OCI-LY3 (cell line): ENCODE measurements at regions not wholly inside any gene's neighbourhood (a gene's known extent, or its start where the extent isn't known, plus 50 kb on each side); places are given as distances from the start of the nearest gene placed in this dataset.

Source experiments
- H2AFZ ChIP-seq: fragments of 200-600, 300-600 bp; shearing (Covaris generic); 2 replicates; pipeline ENCODE4 v1.6.0; 2014; ENCODE audit warnings: antibody characterized with exemption, low read depth, low read length
- H3K27ac ChIP-seq: fragments of 200-600, 300-600 bp; sonication (generic); 2 replicates; pipeline ENCODE4 v1.5.1; 2014; ENCODE audit warnings: mild to moderate bottlenecking, low read length, moderate library complexity, mixed read lengths
- H3K27me3 ChIP-seq: fragments of 200-600, 300-600 bp; sonication (generic); 2 replicates; pipeline ENCODE4 v1.6.1; 2014; ENCODE audit warnings: low read depth, low read length, mixed read lengths
- H3K36me3 ChIP-seq: fragments of 200-600, 300-600 bp; sonication (generic); replicated peaks from 2 replicates; pipeline ENCODE3; 2014; ENCODE audit warnings: low read depth, low read length, mixed read lengths
- H3K4me1 ChIP-seq: fragments of 300-600, 200-600 bp; sonication (generic); 2 replicates; pipeline ENCODE4 v1.6.1; 2014; ENCODE audit warnings: low read length, mixed read lengths
- H3K4me2 ChIP-seq: fragments of 200-600, 300-600 bp; sonication (generic); 2 replicates; pipeline ENCODE4 v1.6.1; 2014; ENCODE audit warnings: low read length, mixed read lengths
- H3K4me3 ChIP-seq: fragments of 300-600, 200-600 bp; sonication (generic); 2 replicates; pipeline ENCODE4 v1.5.1; 2014; ENCODE audit warnings: antibody characterized with exemption, mild to moderate bottlenecking, low read length, moderate library complexity
- H3K79me2 ChIP-seq: fragments of 300-600, 200-600 bp; shearing (Covaris generic); 2 replicates; pipeline ENCODE4 v1.6.1; 2014; ENCODE audit warnings: mild to moderate bottlenecking, low read length, mixed read lengths
- H3K9ac ChIP-seq: fragments of 300-600, 200-600 bp; shearing (Covaris generic); 2 replicates; pipeline ENCODE4 v1.6.0; 2014; ENCODE audit warnings: mild to moderate bottlenecking, low read length, moderate library complexity
- H3K9me3 ChIP-seq: fragments of 200-600, 300-600 bp; shearing (Covaris generic); 2 replicates; pipeline ENCODE4 v1.6.1; 2014; ENCODE audit warnings: low read length, mixed read lengths; ENCODE audit not compliant: insufficient read depth
- H4K20me1 ChIP-seq: fragments of 200-600, 300-600 bp; sonication (generic); 2 replicates; pipeline ENCODE4 v1.6.1; 2016; ENCODE audit warnings: low read length, mixed read lengths; ENCODE audit not compliant: insufficient read depth
- CTCF ChIP-seq: fragments of 200-600, 300-600 bp; sonication (generic); IDR thresholded peaks from 2 replicates; pipeline ENCODE4 v1.5.1; 2014; ENCODE audit warnings: antibody characterized with exemption, low read length, low read depth
- EZH2phosphoT487 ChIP-seq: fragments of 200-600 bp; shearing (Covaris generic); IDR thresholded peaks from 2 replicates; pipeline ENCODE4 v1.6.1; 2018; ENCODE audit warnings: antibody characterized with exemption, mixed run types, low read depth

- no peaks in the 10 kb centered on the region for H3K4me1 ChIP-seq
- no peak for TF ChIP-seq EZH2phosphoT487
- TF ChIP-seq CTCF, result no peak
- H3K4me2 ChIP-seq, result no peak overlapping the region
- no peaks in the 10 kb centered on the region for H3K79me2 ChIP-seq
- no peak overlapping the region for H3K9ac ChIP-seq
- H2AFZ ChIP-seq, result no peak overlapping the region
- no peaks in the 10 kb centered on the region for H3K9me3 ChIP-seq
- H3K27ac ChIP-seq, result no peak overlapping the region
- 0 out of 2 replicates have a peak, but pooled peaks cover 10% of the 10 kb centered on the region for H3K27me3 ChIP-seq
- no peaks in the 10 kb centered on the region for H3K36me3 ChIP-seq
- no peak overlapping the region for H3K4me3 ChIP-seq
- H4K20me1 ChIP-seq, result no peaks in the 10 kb centered on the region
Measured at GRCh38 chr15:93143186-93143585, 54.2 kb upstream of the RGMA start.

- Histone ChIP-seq H3K27ac (no peak overlapping the region), H3K4me1 (no peaks in the 10 kb centered on the region), H3K36me3 (no peaks in the 10 kb centered on the region), H3K79me2 (no peaks in the 10 kb centered on the region), H3K27me3 (0 out of 2 replicates have a peak, but pooled peaks cover 10% of the 10 kb centered on the region), H3K4me3 (no peak overlapping the region), H3K4me2 (no peak overlapping the region), H2AFZ (no peak overlapping the region), H3K9ac (no peak overlapping the region), H4K20me1 (no peaks in the 10 kb centered on the region), H3K9me3 (no peaks in the 10 kb centered on the region)
- TF ChIP-seq EZH2phosphoT487 (no peak), CTCF (no peak)
Measured at GRCh38 chr15:93141371-93141794, 52.4 kb upstream of the RGMA start.

GRCh38 chr15:93139436-93139835 is 50.4 kb upstream of the RGMA start:
- H2AFZ ChIP-seq, result no peak overlapping the region
- H3K9me3 ChIP-seq, result no peaks in the 10 kb centered on the region
- no peak overlapping the region for H3K27ac ChIP-seq
- H3K27me3 ChIP-seq, result 0 out of 2 replicates have a peak, but pooled peaks cover 3% of the 10 kb centered on the region
- H3K79me2 ChIP-seq, result no peaks in the 10 kb centered on the region
- no peaks in the 10 kb centered on the region for H3K4me1 ChIP-seq
- no peaks in the 10 kb centered on the region for H4K20me1 ChIP-seq
- no peak overlapping the region for H3K4me2 ChIP-seq
- no peaks in the 10 kb centered on the region for H3K36me3 ChIP-seq
- H3K4me3 ChIP-seq, result no peak overlapping the region
- TF ChIP-seq CTCF, result no peak
- no peak for TF ChIP-seq EZH2phosphoT487
- H3K9ac ChIP-seq, result no peak overlapping the region

- Histone ChIP-seq H3K27me3 (0 out of 2 replicates have a peak, but pooled peaks cover 3% of the 10 kb centered on the region), H3K27ac (no peak overlapping the region), H3K36me3 (no peaks in the 10 kb centered on the region), H3K9ac (no peak overlapping the region), H3K9me3 (no peaks in the 10 kb centered on the region), H3K4me3 (no peak overlapping the region), H3K79me2 (no peaks in the 10 kb centered on the region), H3K4me2 (no peak overlapping the region), H2AFZ (no peak overlapping the region), H4K20me1 (no peaks in the 10 kb centered on the region), H3K4me1 (no peaks in the 10 kb centered on the region)
- no peak for TF ChIP-seq EZH2phosphoT487
- TF ChIP-seq CTCF, result no peak
Measured at GRCh38 chr15:93138681-93139250, 49.8 kb upstream of the RGMA start.
